Cardiac fibroblast (primary cell): ENCODE measurements at regions not wholly inside any gene's neighbourhood (a gene's known extent, or its start where the extent isn't known, plus 50 kb on each side); places are given as distances from the start of the nearest gene placed in this dataset.

Source experiments
- DNase-seq, 2 donors: peaks; one replicate each; pipeline versions ENCODE4 v3.0.0 to v3.0.0-alpha.2; 2010; ENCODE audit warnings: low read depth in 2 of 2
- H3K4me3 ChIP-seq, 2 donors: replicated peaks in 1 of 2; 1 replicate in 1 of 2; 2 replicates in 1 of 2; pipeline ENCODE4 v1.5.1; 2011; ENCODE audit warnings: low read depth in 2 of 2, low read length in 2 of 2, mild to moderate bottlenecking in 2 of 2, moderate library complexity in 1 of 2
- TF ChIP-seq, protein P1 (sequence below): IDR thresholded peaks from one replicate; pipeline ENCODE4 v1.5.1; 2011; ENCODE audit warnings: low read depth, mild to moderate bottlenecking, low read length, inconsistent platforms

DNA sequence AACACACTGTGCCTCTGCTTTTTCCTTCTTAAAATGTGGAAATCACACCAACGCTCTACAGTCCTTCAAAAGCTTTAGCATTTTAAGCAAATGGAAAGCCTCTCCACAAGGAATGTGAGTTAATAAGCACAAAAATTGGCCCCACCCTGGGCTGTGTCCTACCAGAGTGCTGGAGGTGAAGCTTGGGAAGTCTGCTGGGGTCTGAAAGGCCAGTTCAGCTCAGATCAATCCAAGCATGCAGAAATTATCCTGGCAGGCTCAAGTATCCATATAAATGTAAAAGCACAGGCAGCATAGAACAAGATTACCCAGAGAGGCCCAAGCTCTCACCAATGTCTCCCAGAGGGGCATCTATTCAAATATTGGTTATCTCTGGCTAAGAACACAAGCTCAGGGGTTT is 98.5 kb downstream of the ESM1 start:
- no peak for DNase-seq
- H3K4me3 ChIP-seq = no peak overlapping the region
- TF ChIP-seq, protein P1, sequence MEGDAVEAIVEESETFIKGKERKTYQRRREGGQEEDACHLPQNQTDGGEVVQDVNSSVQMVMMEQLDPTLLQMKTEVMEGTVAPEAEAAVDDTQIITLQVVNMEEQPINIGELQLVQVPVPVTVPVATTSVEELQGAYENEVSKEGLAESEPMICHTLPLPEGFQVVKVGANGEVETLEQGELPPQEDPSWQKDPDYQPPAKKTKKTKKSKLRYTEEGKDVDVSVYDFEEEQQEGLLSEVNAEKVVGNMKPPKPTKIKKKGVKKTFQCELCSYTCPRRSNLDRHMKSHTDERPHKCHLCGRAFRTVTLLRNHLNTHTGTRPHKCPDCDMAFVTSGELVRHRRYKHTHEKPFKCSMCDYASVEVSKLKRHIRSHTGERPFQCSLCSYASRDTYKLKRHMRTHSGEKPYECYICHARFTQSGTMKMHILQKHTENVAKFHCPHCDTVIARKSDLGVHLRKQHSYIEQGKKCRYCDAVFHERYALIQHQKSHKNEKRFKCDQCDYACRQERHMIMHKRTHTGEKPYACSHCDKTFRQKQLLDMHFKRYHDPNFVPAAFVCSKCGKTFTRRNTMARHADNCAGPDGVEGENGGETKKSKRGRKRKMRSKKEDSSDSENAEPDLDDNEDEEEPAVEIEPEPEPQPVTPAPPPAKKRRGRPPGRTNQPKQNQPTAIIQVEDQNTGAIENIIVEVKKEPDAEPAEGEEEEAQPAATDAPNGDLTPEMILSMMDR = no peak

DNA sequence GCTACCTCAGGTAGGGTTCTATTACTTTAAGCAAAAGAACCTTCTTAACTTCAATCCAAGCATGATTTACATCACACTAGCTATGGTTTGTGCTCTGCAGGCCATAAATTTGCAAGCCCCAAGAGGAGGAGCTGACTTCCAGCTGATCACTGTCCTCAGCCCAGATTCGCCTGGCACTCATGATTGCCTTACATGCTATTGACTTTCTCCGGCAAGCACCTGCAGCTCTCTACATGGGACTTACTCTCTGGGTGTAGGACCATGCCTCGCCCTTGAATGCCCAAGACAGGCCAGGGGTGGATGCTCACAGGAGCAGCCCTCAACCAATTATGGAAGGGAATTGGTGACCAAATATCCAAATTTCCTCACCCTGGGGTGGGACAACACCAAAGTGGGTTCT is 99.8 kb downstream of the ESM1 start:
- no peak for DNase-seq
- TF ChIP-seq, protein P1 = no peak
- H3K4me3 ChIP-seq = no peak overlapping the region

- no peak for DNase-seq
- H3K4me3 ChIP-seq = peak overlapping the region; percentile 14 to 50
- TF ChIP-seq, protein P1 = no peak
Measured at GRCh38 chr5:54884195-54884536, 101.2 kb downstream of the ESM1 start.

DNA sequence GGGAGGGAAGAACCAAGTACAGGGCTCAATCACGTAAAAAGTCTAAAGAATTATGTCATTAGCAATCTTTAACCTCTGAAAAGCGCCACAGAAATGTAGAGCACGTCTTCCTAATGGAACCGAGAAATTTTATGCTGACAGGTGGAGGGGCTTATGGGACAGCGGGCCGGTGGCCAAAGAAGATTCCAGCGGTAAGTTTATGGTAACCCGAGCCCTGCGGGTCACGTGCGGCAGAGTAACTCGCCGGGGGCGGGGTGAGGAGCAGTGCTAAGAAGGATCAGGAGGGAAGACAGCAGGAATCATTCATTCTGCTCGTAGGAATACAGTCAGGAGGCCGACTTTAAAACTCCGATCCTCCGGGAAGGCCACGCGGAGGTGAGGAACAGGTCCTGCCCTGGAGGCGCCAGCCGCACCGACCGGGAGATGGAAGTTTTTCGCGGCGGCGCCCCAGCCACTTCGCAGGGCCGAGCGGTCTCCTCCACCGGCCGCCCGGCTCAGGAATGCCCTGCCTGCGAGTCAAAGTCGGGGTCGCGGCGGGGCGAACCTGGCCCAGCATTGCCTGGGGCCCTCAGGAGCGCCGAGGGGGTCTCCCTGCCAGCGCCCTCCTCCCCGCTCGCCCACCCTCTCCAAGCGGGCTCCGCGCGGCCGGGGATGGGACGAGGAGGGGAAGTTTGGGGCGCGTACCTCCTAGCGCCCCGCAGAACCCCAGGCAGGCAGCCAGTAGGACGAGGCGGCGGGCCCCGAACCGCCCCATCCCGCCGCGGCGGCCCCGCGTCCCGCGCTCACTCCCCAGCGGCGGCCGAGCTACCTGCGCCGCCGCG is 101.8 kb downstream of the ESM1 start:
- H3K4me3 ChIP-seq = peak overlapping the region; percentile 44 to 50
- peak; percentile 26 to 56 for DNase-seq
- TF ChIP-seq, protein P1 = no peak

DNA sequence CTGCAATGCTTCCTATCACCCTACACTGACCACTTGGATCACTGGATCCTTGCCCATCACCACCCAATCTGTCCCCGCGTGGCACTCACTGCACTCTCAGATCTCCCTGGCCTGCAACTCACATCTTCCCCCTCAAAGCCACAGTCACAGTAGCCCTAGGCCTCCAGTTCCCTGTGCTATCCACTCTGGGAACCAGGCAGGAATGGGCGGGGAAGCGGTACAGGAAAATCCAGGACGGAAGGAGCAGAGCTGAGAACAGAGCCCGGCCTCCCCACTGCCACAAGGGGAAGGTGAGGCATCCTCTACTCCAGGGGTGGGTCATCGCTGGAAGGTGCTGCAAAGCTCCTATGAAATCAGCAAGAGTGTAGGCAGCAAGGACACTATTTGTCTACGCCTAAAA is 102.6 kb downstream of the ESM1 start:
- H3K4me3 ChIP-seq = no peak overlapping the region
- DNase-seq = no peak
- TF ChIP-seq, protein P1 = no peak

- peak in 1 of 2 donors; percentile 9 for DNase-seq
- no peak overlapping the region for H3K4me3 ChIP-seq
- TF ChIP-seq, protein P1 = no peak
Measured at GRCh38 chr5:54882101-54882500, 103.3 kb downstream of the ESM1 start.
